Vagina (tissue), 2 donors: ENCODE measurements at regions not wholly inside any gene's neighbourhood (a gene's known extent, or its start where the extent isn't known, plus 50 kb on each side); places are given as distances from the start of the nearest gene placed in this dataset.

Experiments
- CTCF ChIP-seq, 3 experiments: fragments of 450-650 bp in 2 of 3; fragments of 200-600 bp in 1 of 3; sonication (generic) in 1 of 3; IDR thresholded peaks; one replicate each; pipeline ENCODE4 v1.5.1; 2017 to 2019; ENCODE audit warnings: antibody characterized with exemption in 3 of 3, mild to moderate bottlenecking in 2 of 3, moderate library complexity in 2 of 3
- POLR2A ChIP-seq, 2 donors: fragments of 450-650 bp; IDR thresholded peaks; one replicate each; pipeline ENCODE4 v1.6.1; 2017; ENCODE audit warnings: antibody characterized with exemption in 2 of 2, mild to moderate bottlenecking in 2 of 2, moderate library complexity in 2 of 2
- POLR2AphosphoS5 ChIP-seq, 2 donors: sonication (generic); formaldehyde crosslinking; IDR thresholded peaks; one replicate each; pipeline ENCODE4 v1.9.0; 2017; ENCODE audit warnings: antibody characterized with exemption in 2 of 2, mild to moderate bottlenecking in 2 of 2, low read depth in 1 of 2; ENCODE audit not compliant: insufficient read depth in 1 of 2

GRCh38 chr20:43385914-43386313 is 71.8 kb upstream of the SRSF6 start:
- TF ChIP-seq CTCF (IDR thresholded peaks at IDR 0.05) (no peak), POLR2A (IDR thresholded peaks at IDR 0.05) (no peak), POLR2AphosphoS5 (IDR thresholded peaks at IDR 0.05; ENCODE audit: insufficient read depth in 1 of 2, low read depth in 1 of 2) (no peak)
